Activated naive CD4-positive, alpha-beta T cell treated with anti-CD3 and anti-CD28 coated beads for 36 hours (primary cell): ENCODE measurements at regions not wholly inside any gene's neighbourhood (a gene's known extent, or its start where the extent isn't known, plus 50 kb on each side); places are given as distances from the start of the nearest gene placed in this dataset.

Experiments
- CTCF ChIA-PET: fragments of 350-600 bp; sonication (Branson Sonifier 250); formaldehyde crosslinking; loops from one replicate; lab custom pipeline; 2021; ENCODE audit warnings: antibody characterized with exemption; lab: Charles Lee
- DNase-seq: peaks from one replicate; pipeline ENCODE4 v3.0.0-alpha.2; 2020
- H3K27ac Mint-ChIP-seq: one replicate; pipeline ENCODE4 v1.8.0; 2021; ENCODE audit warnings: mild to moderate bottlenecking, mixed read lengths
- H3K27me3 Mint-ChIP-seq: one replicate; pipeline ENCODE4 v1.8.0; 2021; ENCODE audit warnings: low read depth, mixed read lengths
- H3K36me3 Mint-ChIP-seq: one replicate; pipeline ENCODE4 v1.8.0; 2021; ENCODE audit warnings: low read depth, mixed read lengths
- H3K4me1 Mint-ChIP-seq: one replicate; pipeline ENCODE4 v1.8.0; 2021; ENCODE audit warnings: low read depth, mixed read lengths
- H3K4me3 Mint-ChIP-seq: one replicate; pipeline ENCODE4 v1.8.0; 2021; ENCODE audit warnings: mild to moderate bottlenecking, moderate library complexity, mixed read lengths
- H3K9me3 Mint-ChIP-seq: one replicate; pipeline ENCODE4 v1.8.0; 2021; ENCODE audit warnings: mixed read lengths
- intact Hi-C: fragments of 100-400 bp; cut with micrococcal nuclease; formaldehyde crosslinking; loops from one replicate; pipeline ENCODE4 v1.15.1; 2023

- H3K27ac Mint-ChIP-seq = no peak overlapping the region
- H3K4me1 Mint-ChIP-seq = peaks cover 4% of the 10 kb centered on the region
- H3K9me3 Mint-ChIP-seq = peaks cover 2% of the 10 kb centered on the region
- H3K4me3 Mint-ChIP-seq = no peak overlapping the region
- no peak for DNase-seq
- H3K27me3 Mint-ChIP-seq = peaks cover 12% of the 10 kb centered on the region
- no peaks in the 10 kb centered on the region for H3K36me3 Mint-ChIP-seq
- intact Hi-C loops = no loop called here
- CTCF ChIA-PET = no interaction called here
Measured at GRCh38 chr21:15319727-15320126, 254.9 kb upstream of the NRIP1 start.

GRCh38 chr21:15324542-15324941 is 259.7 kb upstream of the NRIP1 start:
- intact Hi-C loops = no loop called here
- CTCF ChIA-PET = interaction anchor here (0.6 kb wide), 1 partner anchor 101 kb away, joined by 3 read pairs; no protein-coding TSS in a partner anchor
- Mint-ChIP-seq H3K27ac (no peak overlapping the region), H3K4me1 (peaks cover 6% of the 10 kb centered on the region), H3K4me3 (no peak overlapping the region), H3K9me3 (no peaks in the 10 kb centered on the region), H3K36me3 (no peaks in the 10 kb centered on the region), H3K27me3 (peaks cover 9% of the 10 kb centered on the region)
- DNase-seq = no peak

- Mint-ChIP-seq H3K4me1 (peaks cover 6% of the 10 kb centered on the region), H3K9me3 (no peaks in the 10 kb centered on the region), H3K27me3 (peaks cover 9% of the 10 kb centered on the region), H3K36me3 (no peaks in the 10 kb centered on the region), H3K27ac (no peak overlapping the region), H3K4me3 (no peak overlapping the region)
- intact Hi-C loops = no loop called here
- DNase-seq = no peak
- CTCF ChIA-PET = no interaction called here
Measured at GRCh38 chr21:15326032-15326867, 261.4 kb upstream of the NRIP1 start.

GRCh38 chr21:15327637-15328265 is 263.0 kb upstream of the NRIP1 start:
- no peak for DNase-seq
- peaks cover 2% of the 10 kb centered on the region for H3K27me3 Mint-ChIP-seq
- intact Hi-C loops = no loop called here
- CTCF ChIA-PET = interaction anchor here (0.6 kb wide), 1 partner anchor 216 kb away, joined by 3 read pairs; no protein-coding TSS in a partner anchor
- no peaks in the 10 kb centered on the region for H3K9me3 Mint-ChIP-seq
- H3K4me3 Mint-ChIP-seq = no peak overlapping the region
- H3K27ac Mint-ChIP-seq = no peak overlapping the region
- H3K36me3 Mint-ChIP-seq = no peaks in the 10 kb centered on the region
- peaks cover 6% of the 10 kb centered on the region for H3K4me1 Mint-ChIP-seq

- H3K27ac Mint-ChIP-seq = no peak overlapping the region
- H3K27me3 Mint-ChIP-seq = no peaks in the 10 kb centered on the region
- no peak overlapping the region for H3K4me3 Mint-ChIP-seq
- H3K36me3 Mint-ChIP-seq = no peaks in the 10 kb centered on the region
- no peak for DNase-seq
- CTCF ChIA-PET = no interaction called here
- peaks cover 8% of the 10 kb centered on the region for H3K4me1 Mint-ChIP-seq
- intact Hi-C loops = no loop called here
- H3K9me3 Mint-ChIP-seq = no peaks in the 10 kb centered on the region
Measured at GRCh38 chr21:15329191-15329590, 264.4 kb upstream of the NRIP1 start.

- no peak overlapping the region for H3K4me3 Mint-ChIP-seq
- H3K4me1 Mint-ChIP-seq = peaks cover 4% of the 10 kb centered on the region
- no peak overlapping the region for H3K27ac Mint-ChIP-seq
- intact Hi-C loops = loop anchor here (5.0 kb wide), 1 partner anchor 34 kb away; no protein-coding TSS in a partner anchor
- CTCF ChIA-PET = no interaction called here
- H3K36me3 Mint-ChIP-seq = no peaks in the 10 kb centered on the region
- H3K27me3 Mint-ChIP-seq = no peaks in the 10 kb centered on the region
- H3K9me3 Mint-ChIP-seq = no peaks in the 10 kb centered on the region
- no peak for DNase-seq
Measured at GRCh38 chr21:15330872-15331271, 266.1 kb upstream of the NRIP1 start.

- peaks cover 4% of the 10 kb centered on the region for H3K4me1 Mint-ChIP-seq
- no peak overlapping the region for H3K27ac Mint-ChIP-seq
- no peak overlapping the region for H3K4me3 Mint-ChIP-seq
- H3K36me3 Mint-ChIP-seq = no peaks in the 10 kb centered on the region
- H3K27me3 Mint-ChIP-seq = no peaks in the 10 kb centered on the region
- CTCF ChIA-PET = interaction anchor here (0.6 to 0.7 kb wide), 2 partner anchors 150 to 245 kb away, joined by 4 to 5 read pairs; no protein-coding TSS in a partner anchor
- intact Hi-C loops = loop anchor here (5.0 kb wide), 1 partner anchor 35 kb away; no protein-coding TSS in a partner anchor
- DNase-seq = no peak
- H3K9me3 Mint-ChIP-seq = no peaks in the 10 kb centered on the region
Measured at GRCh38 chr21:15332572-15332971, 267.8 kb upstream of the NRIP1 start.

- Mint-ChIP-seq H3K9me3 (no peaks in the 10 kb centered on the region), H3K36me3 (no peaks in the 10 kb centered on the region), H3K4me1 (peaks cover 4% of the 10 kb centered on the region), H3K4me3 (no peak overlapping the region), H3K27me3 (no peaks in the 10 kb centered on the region), H3K27ac (no peak overlapping the region)
- DNase-seq = no peak
- intact Hi-C loops = loop anchor here (5.0 kb wide), 1 partner anchor 36 kb away; no protein-coding TSS in a partner anchor
- CTCF ChIA-PET = interaction anchor here (0.6 to 1.2 kb wide), 2 partner anchors 29 to 149 kb away, joined by 3 to 5 read pairs; no protein-coding TSS in a partner anchor
Measured at GRCh38 chr21:15333136-15333710, 268.4 kb upstream of the NRIP1 start.

- peaks cover 4% of the 10 kb centered on the region for H3K4me1 Mint-ChIP-seq
- H3K36me3 Mint-ChIP-seq = no peaks in the 10 kb centered on the region
- H3K27ac Mint-ChIP-seq = no peak overlapping the region
- DNase-seq = no peak
- peaks cover 2% of the 10 kb centered on the region for H3K27me3 Mint-ChIP-seq
- H3K4me3 Mint-ChIP-seq = no peak overlapping the region
- CTCF ChIA-PET = interaction anchor here (1.2 kb wide), 1 partner anchor 29 kb away, joined by 3 read pairs; no protein-coding TSS in a partner anchor
- intact Hi-C loops = loop anchor here (5.0 kb wide), 1 partner anchor 37 kb away; no protein-coding TSS in a partner anchor
- no peaks in the 10 kb centered on the region for H3K9me3 Mint-ChIP-seq
Measured at GRCh38 chr21:15333951-15334350, 269.2 kb upstream of the NRIP1 start.

GRCh38 chr21:15343066-15343465 is 278.3 kb upstream of the NRIP1 start:
- H3K27ac Mint-ChIP-seq = no peak overlapping the region
- no peaks in the 10 kb centered on the region for H3K9me3 Mint-ChIP-seq
- no peak for DNase-seq
- intact Hi-C loops = no loop called here
- peaks cover 12% of the 10 kb centered on the region for H3K27me3 Mint-ChIP-seq
- CTCF ChIA-PET = no interaction called here
- no peaks in the 10 kb centered on the region for H3K36me3 Mint-ChIP-seq
- H3K4me1 Mint-ChIP-seq = no peaks in the 10 kb centered on the region
- H3K4me3 Mint-ChIP-seq = no peak overlapping the region

- Mint-ChIP-seq H3K36me3 (no peaks in the 10 kb centered on the region), H3K27me3 (peaks cover 3% of the 10 kb centered on the region), H3K27ac (no peak overlapping the region), H3K4me3 (no peak overlapping the region), H3K9me3 (no peaks in the 10 kb centered on the region), H3K4me1 (peaks cover 7% of the 10 kb centered on the region)
- CTCF ChIA-PET = no interaction called here
- intact Hi-C loops = loop anchor here (10.0 kb wide), 1 partner anchor 57 kb away; no protein-coding TSS in a partner anchor
- DNase-seq = no peak
Measured at GRCh38 chr21:15352009-15352408, 287.2 kb upstream of the NRIP1 start.

- Mint-ChIP-seq H3K9me3 (no peaks in the 10 kb centered on the region), H3K36me3 (no peaks in the 10 kb centered on the region), H3K4me3 (no peak overlapping the region), H3K27me3 (no peaks in the 10 kb centered on the region), H3K4me1 (peaks cover 7% of the 10 kb centered on the region), H3K27ac (no peak overlapping the region)
- CTCF ChIA-PET = no interaction called here
- intact Hi-C loops = loop anchor here (10.0 kb wide), 1 partner anchor 59 kb away; no protein-coding TSS in a partner anchor
- DNase-seq = no peak
Measured at GRCh38 chr21:15353546-15353945, 288.7 kb upstream of the NRIP1 start.
